H54 (cell line): ENCODE measurements at regions not wholly inside any gene's neighbourhood (a gene's known extent, or its start where the extent isn't known, plus 50 kb on each side); places are given as distances from the start of the nearest gene placed in this dataset.
"Not testable (repeated sequence)": the region's sequence is repeated elsewhere in the genome, so short reads cannot be mapped to it uniquely, and the experiment has no call there.

Experiments used
- DNase-seq: peaks from one replicate; pipeline ENCODE4 v3.0.0; 2011; ENCODE audit warnings: low spot score, mixed read lengths; ENCODE audit not compliant: insufficient read length
- FAIRE-seq: peaks from 3 replicates; lab custom pipeline; 2011; peaks lifted over from hg19 to GRCh38; lab: Jason Lieb, UNC
- POLR2A ChIP-seq: IDR thresholded peaks from 2 replicates; pipeline ENCODE4 v1.6.1; 2011; ENCODE audit warnings: low read depth, mild to moderate bottlenecking, low read length

GRCh38 chr2:226310146-226310545 lies 489.5 kb downstream of the IRS1 start:
- FAIRE-seq = no peak
- no peak for TF ChIP-seq POLR2A
- DNase-seq = no peak

GRCh38 chr2:226308986-226309385 lies 490.6 kb downstream of the IRS1 start:
- no peak for TF ChIP-seq POLR2A
- DNase-seq = no peak

GRCh38 chr2:226308323-226308680 lies 491.3 kb downstream of the IRS1 start:
- FAIRE-seq (no peak), DNase-seq (no peak)
- no peak for TF ChIP-seq POLR2A

More at GRCh38 chr2:226308986-226309385, 490.6 kb downstream of the IRS1 start:
- peak; percentile 84 for FAIRE-seq

- no peak for DNase-seq
- no peak for FAIRE-seq
- TF ChIP-seq POLR2A = no peak
Observed at GRCh38 chr2:226307487-226308322, 491.9 kb downstream of the IRS1 start.

- TF ChIP-seq POLR2A = no peak
- FAIRE-seq (no peak), DNase-seq (no peak)
Observed at GRCh38 chr2:226306969-226307368, 492.7 kb downstream of the IRS1 start.

- TF ChIP-seq POLR2A = no peak
- no peak for FAIRE-seq
- no peak for DNase-seq
Observed at GRCh38 chr2:226304308-226304707, 495.3 kb downstream of the IRS1 start.

- FAIRE-seq (peak; percentile 48), DNase-seq (no peak)
- no peak for TF ChIP-seq POLR2A
Observed at GRCh38 chr2:226303707-226304106, 495.9 kb downstream of the IRS1 start.

GRCh38 chr2:226300196-226300886 lies 499.3 kb downstream of the IRS1 start:
- DNase-seq (no peak), FAIRE-seq (peak; percentile 33)
- TF ChIP-seq POLR2A = no peak

- no peak for TF ChIP-seq POLR2A
- DNase-seq (no peak), FAIRE-seq (no peak)
Observed at GRCh38 chr2:226299771-226300170, 499.8 kb downstream of the IRS1 start.

- no peak for DNase-seq
- no peak for FAIRE-seq
- no peak for TF ChIP-seq POLR2A
Observed at GRCh38 chr2:226295681-226296080, 503.9 kb downstream of the IRS1 start.

GRCh38 chr2:226295123-226295522 lies 504.5 kb downstream of the IRS1 start:
- TF ChIP-seq POLR2A = no peak
- FAIRE-seq (no peak), DNase-seq (no peak)

GRCh38 chr2:226291281-226291680 lies 508.3 kb downstream of the IRS1 start:
- FAIRE-seq, DNase-seq: not testable (repeated sequence)

- no peak for TF ChIP-seq POLR2A
- DNase-seq (no peak), FAIRE-seq (no peak)
Observed at GRCh38 chr2:226286916-226287315, 512.7 kb downstream of the IRS1 start.

- DNase-seq (no peak), FAIRE-seq (no peak)
- TF ChIP-seq POLR2A = no peak
Observed at GRCh38 chr2:226283796-226284195, 515.8 kb downstream of the IRS1 start.

- no peak for TF ChIP-seq POLR2A
- no peak for DNase-seq
- no peak for FAIRE-seq
Observed at GRCh38 chr2:226282151-226282550, 517.5 kb downstream of the IRS1 start.

GRCh38 chr2:226280136-226280535 lies 519.5 kb downstream of the IRS1 start:
- not testable (repeated sequence) for FAIRE-seq, DNase-seq
